RWPE2 (cell line): ENCODE measurements at regions not wholly inside any gene's neighbourhood (a gene's known extent, or its start where the extent isn't known, plus 50 kb on each side); places are given as distances from the start of the nearest gene placed in this dataset.

Experiments used
- ATAC-seq: fragments of 200-7000 bp; cut with Tn5 transposase; 3 replicates; pipeline ENCODE4 v1.9.1; 2021; ENCODE audit warnings: low read depth
- DNase-seq: peaks from one replicate; pipeline ENCODE4 v3.0.0-alpha.2; 2020; ENCODE audit warnings: low spot score
- H3K27ac ChIP-seq: fragments of 450-650 bp; 2 replicates; pipeline ENCODE4 v1.5.1; 2017; ENCODE audit warnings: mild to moderate bottlenecking; ENCODE audit not compliant: poor library complexity, severe bottlenecking
- H3K27me3 ChIP-seq: fragments of 250-450 bp; sonication (Bioruptor Pico); 2 replicates; pipeline ENCODE4 v1.5.1; 2021; ENCODE audit warnings: mild to moderate bottlenecking, moderate library complexity; ENCODE audit not compliant: insufficient read depth, poor library complexity, severe bottlenecking
- H3K36me3 ChIP-seq: fragments of 250-450 bp; sonication (Bioruptor Pico); 2 replicates; pipeline ENCODE4 v1.5.1; 2020; ENCODE audit warnings: low read depth, mild to moderate bottlenecking, moderate library complexity
- H3K4me1 ChIP-seq: fragments of 250-450 bp; sonication (Bioruptor Pico); 2 replicates; pipeline ENCODE4 v1.5.1; 2021; ENCODE audit warnings: mild to moderate bottlenecking, moderate library complexity; ENCODE audit not compliant: insufficient read depth, poor library complexity, severe bottlenecking
- H3K4me3 ChIP-seq: fragments of 250-450 bp; sonication (Bioruptor Pico); 2 replicates; pipeline ENCODE4 v1.5.1; 2021; ENCODE audit warnings: mild to moderate bottlenecking, moderate library complexity; ENCODE audit not compliant: severe bottlenecking
- H3K9me3 ChIP-seq: fragments of 250-450 bp; sonication (Bioruptor Pico); 2 replicates; pipeline ENCODE4 v1.5.1; 2021; ENCODE audit warnings: mild to moderate bottlenecking, moderate library complexity; ENCODE audit not compliant: severe bottlenecking
- CTCF ChIP-seq: fragments of 450-650 bp; IDR thresholded peaks from one replicate; pipeline ENCODE4 v1.5.1; 2017; ENCODE audit warnings: mild to moderate bottlenecking, moderate library complexity; ENCODE audit not compliant: poor library complexity, severe bottlenecking

GRCh38 chrX:716136-716535, 85.5 kb downstream of the SHOX start:
- DNase-seq (no peak), ATAC-seq (no peak)
- H3K9me3 ChIP-seq, result peaks cover 23% of the 10 kb centered on the region
- H3K27ac ChIP-seq, result no peak overlapping the region
- H3K36me3 ChIP-seq, result no peaks in the 10 kb centered on the region
- no peak for TF ChIP-seq CTCF
- no peaks in the 10 kb centered on the region for H3K4me1 ChIP-seq
- no peak overlapping the region for H3K4me3 ChIP-seq
- H3K27me3 ChIP-seq, result no peaks in the 10 kb centered on the region

GRCh38 chrX:714131-714530, 83.5 kb downstream of the SHOX start:
- DNase-seq (no peak), ATAC-seq (no peak)
- H3K4me3 ChIP-seq, result no peak overlapping the region
- H3K36me3 ChIP-seq, result no peaks in the 10 kb centered on the region
- no peak overlapping the region for H3K27ac ChIP-seq
- H3K4me1 ChIP-seq, result no peaks in the 10 kb centered on the region
- H3K9me3 ChIP-seq, result peaks cover 23% of the 10 kb centered on the region
- no peaks in the 10 kb centered on the region for H3K27me3 ChIP-seq
- TF ChIP-seq CTCF, result no peak
